Prostate gland (tissue), 2 donors: ENCODE measurements at regions not wholly inside any gene's neighbourhood (a gene's known extent, or its start where the extent isn't known, plus 50 kb on each side); places are given as distances from the start of the nearest gene placed in this dataset.

Experiments
- DNase-seq: peaks from one replicate; pipeline ENCODE4 v3.0.0-alpha.2; 2019; ENCODE audit warnings: low spot score
- H3K27ac ChIP-seq, 2 donors: fragments of 200-600 bp; sonication (generic); 2 replicates each; pipeline ENCODE4 v1.5.1; 2017 to 2019
- H3K27me3 ChIP-seq: fragments of 200-600 bp; sonication (generic); replicated peaks from 2 replicates; pipeline ENCODE4 v1.5.1; 2019; ENCODE audit not compliant: insufficient read depth
- H3K36me3 ChIP-seq, 2 donors: fragments of 200-600 bp; sonication (generic); 1 replicate in 1 of 2; 2 replicates in 1 of 2; pipeline versions ENCODE4 v1.5.1 to v1.8.1; 2017 to 2019
- H3K4me1 ChIP-seq: fragments of 200-600 bp; sonication (generic); replicated peaks from 2 replicates; pipeline ENCODE4 v1.5.1; 2019
- H3K4me3 ChIP-seq, 2 donors: fragments of 200-600 bp; sonication (generic); 2 replicates each; pipeline ENCODE4 v1.5.1; 2017 to 2019
- H3K9me3 ChIP-seq: fragments of 200-600 bp; sonication (generic); 2 replicates; pipeline ENCODE4 v1.5.1; 2017
- POLR2A ChIP-seq: fragments of 450-650 bp; IDR thresholded peaks from one replicate; pipeline ENCODE4 v1.6.1; 2016; ENCODE audit warnings: antibody characterized with exemption, mild to moderate bottlenecking
- POLR2AphosphoS5 ChIP-seq: sonication (generic); formaldehyde crosslinking; IDR thresholded peaks from one replicate; pipeline ENCODE4 v1.6.1; 2017; ENCODE audit warnings: antibody characterized with exemption
- WGBS: methylation state at CpG from one replicate; pipeline ENCODE4 v1.1.5; 2018; 5-methylcytosine and 5-hydroxymethylcytosine counted together
- intact Hi-C: fragments of 100-400 bp; cut with DNase I; formaldehyde crosslinking; loops from one replicate; pipeline ENCODE4 v1.14.2; 2022
- TF ChIP-seq, protein P1 (sequence below), 4 experiments: fragments of 200-600 bp in 2 of 4; fragments of 450-650 bp in 2 of 4; sonication (generic) in 2 of 4; IDR thresholded peaks; 1 replicate in 3 of 4; 2 replicates in 1 of 4; pipeline ENCODE4 v1.5.1; 2016 to 2019; ENCODE audit warnings: antibody characterized with exemption in 4 of 4, mild to moderate bottlenecking in 2 of 4, moderate library complexity in 2 of 4

DNA sequence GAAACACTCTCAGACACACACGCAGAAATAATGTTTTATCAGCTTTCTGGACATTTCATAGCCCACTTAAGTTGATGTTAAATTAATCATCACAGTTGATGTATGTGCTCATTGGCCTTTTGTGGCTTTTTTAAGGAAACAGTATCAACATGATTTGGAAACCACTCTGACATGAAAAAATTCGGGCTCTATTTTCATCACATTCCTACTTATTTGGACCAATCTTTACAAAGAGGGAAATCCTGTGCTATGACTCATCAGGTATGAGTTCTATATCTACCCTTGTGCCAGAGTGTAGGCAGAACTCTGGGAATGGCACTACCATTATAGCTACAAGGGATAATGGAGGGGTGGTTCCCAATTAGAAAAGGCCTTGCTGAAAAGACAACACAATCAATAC, 388.4 kb upstream of the PTGER4 start:
- Histone ChIP-seq H3K9me3 (no peaks in the 10 kb centered on the region), H3K36me3 (no peaks in the 10 kb centered on the region), H3K27me3 (no peaks in the 10 kb centered on the region), H3K4me3 (no peak overlapping the region), H3K4me1 (no peaks in the 10 kb centered on the region), H3K27ac (no peak overlapping the region)
- TF ChIP-seq POLR2A (no peak), POLR2AphosphoS5 (no peak)
- TF ChIP-seq, protein P1, sequence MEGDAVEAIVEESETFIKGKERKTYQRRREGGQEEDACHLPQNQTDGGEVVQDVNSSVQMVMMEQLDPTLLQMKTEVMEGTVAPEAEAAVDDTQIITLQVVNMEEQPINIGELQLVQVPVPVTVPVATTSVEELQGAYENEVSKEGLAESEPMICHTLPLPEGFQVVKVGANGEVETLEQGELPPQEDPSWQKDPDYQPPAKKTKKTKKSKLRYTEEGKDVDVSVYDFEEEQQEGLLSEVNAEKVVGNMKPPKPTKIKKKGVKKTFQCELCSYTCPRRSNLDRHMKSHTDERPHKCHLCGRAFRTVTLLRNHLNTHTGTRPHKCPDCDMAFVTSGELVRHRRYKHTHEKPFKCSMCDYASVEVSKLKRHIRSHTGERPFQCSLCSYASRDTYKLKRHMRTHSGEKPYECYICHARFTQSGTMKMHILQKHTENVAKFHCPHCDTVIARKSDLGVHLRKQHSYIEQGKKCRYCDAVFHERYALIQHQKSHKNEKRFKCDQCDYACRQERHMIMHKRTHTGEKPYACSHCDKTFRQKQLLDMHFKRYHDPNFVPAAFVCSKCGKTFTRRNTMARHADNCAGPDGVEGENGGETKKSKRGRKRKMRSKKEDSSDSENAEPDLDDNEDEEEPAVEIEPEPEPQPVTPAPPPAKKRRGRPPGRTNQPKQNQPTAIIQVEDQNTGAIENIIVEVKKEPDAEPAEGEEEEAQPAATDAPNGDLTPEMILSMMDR (IDR thresholded peaks at IDR 0.05): no peak
- intact Hi-C loops: no loop called here
- WGBS: 90% methylated on average over 2 of the region's 2 CpGs
- DNase-seq: no peak

DNA sequence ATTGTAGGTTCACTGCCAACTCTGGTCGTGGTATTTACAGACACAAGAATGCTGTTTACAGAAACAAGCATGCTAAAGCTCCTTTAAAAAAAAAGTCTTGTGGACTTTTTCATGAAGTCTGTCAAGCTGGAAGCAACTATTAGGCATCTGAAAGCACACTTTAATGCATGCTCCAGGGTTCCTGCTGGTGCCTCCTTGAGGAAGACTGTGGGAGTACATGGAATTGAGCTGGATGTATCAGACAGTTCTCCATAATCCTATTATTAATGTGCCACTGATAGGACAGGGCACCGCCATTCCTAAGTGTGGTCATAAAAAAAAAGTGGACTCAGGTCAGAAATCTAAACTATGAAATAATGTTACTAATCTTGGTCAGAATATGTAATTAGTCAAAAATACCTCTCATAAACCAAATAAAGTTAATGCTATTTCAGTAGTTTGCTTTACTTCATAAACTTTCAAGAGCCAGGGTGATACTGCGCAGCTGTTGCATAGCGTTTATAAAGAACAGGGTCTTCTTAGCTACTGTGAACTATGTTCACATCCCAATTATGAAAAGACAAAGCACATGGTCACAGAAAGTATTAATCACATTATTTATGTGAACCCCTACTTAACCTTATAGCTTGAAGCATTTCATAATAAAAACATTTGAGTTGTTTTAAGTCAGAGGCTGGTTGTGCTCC, 390.8 kb upstream of the PTGER4 start:
- TF ChIP-seq POLR2A: no peak
- TF ChIP-seq, protein P1 (IDR thresholded peaks at IDR 0.05): no peak
- no peak for TF ChIP-seq POLR2AphosphoS5
- no peak for DNase-seq
- Histone ChIP-seq H3K9me3 (no peaks in the 10 kb centered on the region), H3K36me3 (no peaks in the 10 kb centered on the region), H3K27me3 (no peaks in the 10 kb centered on the region), H3K4me1 (no peaks in the 10 kb centered on the region), H3K27ac (no peak overlapping the region), H3K4me3 (no peak overlapping the region)
- WGBS: 52% methylated on average over 4 of the region's 4 CpGs
- intact Hi-C loops: no loop called here

GRCh38 chr5:40284863-40285262, 394.9 kb upstream of the PTGER4 start:
- 56% methylated on average over 3 of the region's 3 CpGs for WGBS

DNA sequence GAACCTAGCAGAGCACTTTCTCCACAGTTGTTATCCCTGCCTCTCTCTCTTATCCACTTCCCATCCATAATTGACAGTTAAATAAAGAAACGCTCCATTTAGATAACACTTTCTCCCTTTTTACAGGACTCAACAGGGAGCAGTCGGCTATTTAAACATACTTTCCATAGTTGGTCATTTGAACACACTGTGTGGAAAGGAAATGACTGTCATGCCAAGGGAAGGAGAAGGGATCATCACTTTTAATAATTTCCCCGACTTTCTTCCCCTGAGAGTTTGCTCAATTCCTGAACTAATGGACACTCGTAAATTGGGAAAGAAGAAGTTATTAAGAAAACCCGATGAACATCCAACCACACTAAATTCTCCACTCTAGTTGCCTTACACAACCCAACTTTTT, 400.8 kb upstream of the PTGER4 start:
- TF ChIP-seq, protein P1 (IDR thresholded peaks at IDR 0.05): no peak
- TF ChIP-seq POLR2A (no peak), POLR2AphosphoS5 (no peak)
- no peak overlapping the region for H3K4me3 ChIP-seq
- no peaks in the 10 kb centered on the region for H3K36me3 ChIP-seq
- intact Hi-C loops: no loop called here
- H3K4me1 ChIP-seq: no peaks in the 10 kb centered on the region
- WGBS: 73% methylated on average over 5 of the region's 5 CpGs
- DNase-seq: no peak
- no peaks in the 10 kb centered on the region for H3K27me3 ChIP-seq
- no peaks in the 10 kb centered on the region for H3K9me3 ChIP-seq
- no peak overlapping the region for H3K27ac ChIP-seq

More at GRCh38 chr5:40284863-40285262, 394.9 kb upstream of the PTGER4 start:
- H3K9me3 ChIP-seq: no peaks in the 10 kb centered on the region
- no peak overlapping the region for H3K4me3 ChIP-seq
- TF ChIP-seq, protein P1 (IDR thresholded peaks at IDR 0.05): no peak
- TF ChIP-seq POLR2A (no peak), POLR2AphosphoS5 (no peak)
- intact Hi-C loops: no loop called here
- no peak overlapping the region for H3K27ac ChIP-seq
- H3K36me3 ChIP-seq: no peaks in the 10 kb centered on the region
- no peaks in the 10 kb centered on the region for H3K27me3 ChIP-seq
- H3K4me1 ChIP-seq: no peaks in the 10 kb centered on the region
- DNase-seq: no peak
